GM23338 (cell line): ENCODE measurements at regions not wholly inside any gene's neighbourhood (a gene's known extent, or its start where the extent isn't known, plus 50 kb on each side); places are given as distances from the start of the nearest gene placed in this dataset.

ENCODE experiments used
- ATAC-seq: fragments of 200-7000 bp; cut with Tn5 transposase; 3 replicates; pipeline ENCODE4 v1.9.1; 2020
- DNase-seq: peaks from one replicate; pipeline ENCODE4 v3.0.0-alpha.2; 2015; ENCODE audit warnings: low spot score
- H2AFZ ChIP-seq: fragments of 200-600 bp; sonication (generic); 2 replicates; pipeline ENCODE4 v1.8.0; 2016; ENCODE audit warnings: antibody characterized with exemption, mild to moderate bottlenecking, moderate library complexity
- H3F3A ChIP-seq: fragments of 200-600 bp; sonication (generic); replicated peaks from 2 replicates; pipeline ENCODE4 v1.8.0; 2017; ENCODE audit warnings: antibody characterized with exemption, mixed run types, low read depth
- H3K27ac ChIP-seq: fragments of 200-600 bp; sonication (generic); 2 replicates; pipeline ENCODE4 v1.6.1; 2016; ENCODE audit warnings: low read depth
- H3K27me3 ChIP-seq: fragments of 200-600 bp; sonication (generic); 2 replicates; pipeline ENCODE4 v1.8.0; 2016; ENCODE audit warnings: mild to moderate bottlenecking, mixed run types, moderate library complexity; ENCODE audit not compliant: insufficient read depth
- H3K36me3 ChIP-seq: fragments of 200-600 bp; sonication (generic); 2 replicates; pipeline ENCODE4 v1.8.0; 2016; ENCODE audit warnings: mild to moderate bottlenecking; ENCODE audit not compliant: insufficient read depth
- H3K4me1 ChIP-seq: fragments of 200-600 bp; sonication (generic); 2 replicates; pipeline ENCODE4 v1.8.0; 2016; ENCODE audit warnings: mild to moderate bottlenecking, moderate library complexity; ENCODE audit not compliant: insufficient read depth
- H3K4me2 ChIP-seq: fragments of 200-600 bp; sonication (generic); 2 replicates; pipeline ENCODE4 v1.7.1; 2017; ENCODE audit warnings: mixed run types
- H3K4me3 ChIP-seq: fragments of 200-600 bp; sonication (generic); 2 replicates; pipeline ENCODE4 v1.6.1; 2016; ENCODE audit warnings: mixed run types
- H3K79me2 ChIP-seq: fragments of 200-600 bp; sonication (generic); replicated peaks from 2 replicates; pipeline ENCODE4 v1.8.0; 2017; ENCODE audit warnings: mild to moderate bottlenecking; ENCODE audit not compliant: insufficient read depth
- H3K9me2 ChIP-seq: fragments of 200-600 bp; sonication (generic); 2 replicates; pipeline ENCODE4 v1.8.0; 2017; ENCODE audit not compliant: insufficient read depth
- H4K20me1 ChIP-seq: fragments of 200-600 bp; sonication (generic); replicated peaks from 2 replicates; pipeline ENCODE4 v1.8.0; 2017; ENCODE audit warnings: mild to moderate bottlenecking; ENCODE audit not compliant: insufficient read depth
- H3K27ac Mint-ChIP-seq: 2 replicates; pipeline ENCODE4 v1.8.0; 2020; ENCODE audit warnings: inconsistent platforms, mild to moderate bottlenecking, moderate library complexity, mixed read lengths
- H3K27me3 Mint-ChIP-seq: 3 replicates; pipeline ENCODE4 v1.8.0; 2022; ENCODE audit warnings: low read depth, mild to moderate bottlenecking, moderate library complexity, mixed read lengths, inconsistent platforms; ENCODE audit not compliant: insufficient read depth, poor library complexity
- H3K36me3 Mint-ChIP-seq: 3 replicates; pipeline ENCODE4 v1.8.0; 2021; ENCODE audit warnings: low read depth, mild to moderate bottlenecking, inconsistent platforms, moderate library complexity, mixed read lengths
- H3K4me1 Mint-ChIP-seq: 3 replicates; pipeline ENCODE4 v1.8.0; 2020; ENCODE audit warnings: mild to moderate bottlenecking, inconsistent platforms, mixed read lengths
- H3K4me3 Mint-ChIP-seq: 3 replicates; pipeline ENCODE4 v1.8.0; 2021; ENCODE audit warnings: moderate library complexity, mild to moderate bottlenecking, inconsistent platforms, mixed read lengths
- H3K9me3 Mint-ChIP-seq: 3 replicates; pipeline ENCODE4 v1.8.0; 2020; ENCODE audit warnings: moderate library complexity, mild to moderate bottlenecking, inconsistent platforms, mixed read lengths
- CREB1 ChIP-seq: fragments of 250-450 bp; sonication (Bioruptor Pico); IDR thresholded peaks from 2 replicates; pipeline ENCODE4 v1.5.0; 2020; ENCODE audit warnings: low read depth, mild to moderate bottlenecking, moderate library complexity
- EZH2 ChIP-seq: fragments of 200-600 bp; sonication (generic); IDR thresholded peaks from one replicate; pipeline ENCODE4 v1.8.0; 2017; ENCODE audit warnings: antibody characterized with exemption, mild to moderate bottlenecking, low read depth; ENCODE audit not compliant: unreplicated experiment
- EZH2phosphoT487 ChIP-seq: fragments of 200-600 bp; sonication (generic); IDR thresholded peaks from one replicate; pipeline ENCODE4 v1.8.1; 2018; ENCODE audit warnings: antibody characterized with exemption; ENCODE audit not compliant: unreplicated experiment
- JUNB ChIP-seq: IDR thresholded peaks from one replicate; pipeline ENCODE4 v1.6.1; 2016; ENCODE audit warnings: antibody characterized with exemption; ENCODE audit not compliant: unreplicated experiment
- NANOG ChIP-seq: IDR thresholded peaks from 2 replicates; pipeline ENCODE4 v1.6.1; 2016; ENCODE audit warnings: antibody characterized with exemption, borderline replicate concordance
- POLR2AphosphoS5 ChIP-seq: IDR thresholded peaks from 2 replicates; pipeline ENCODE4 v1.6.1; 2016; ENCODE audit warnings: antibody characterized with exemption, low read depth
- STAT1 ChIP-seq: IDR thresholded peaks from one replicate; pipeline ENCODE4 v1.6.1; 2016; ENCODE audit warnings: antibody characterized with exemption; ENCODE audit not compliant: unreplicated experiment
- ZNF114 ChIP-seq: fragments of 250-450 bp; sonication (Bioruptor Pico); IDR thresholded peaks from 2 replicates; pipeline ENCODE4 v1.5.0; 2020; ENCODE audit warnings: mild to moderate bottlenecking, moderate library complexity
- ZNF331 ChIP-seq: fragments of 250-450 bp; sonication (Bioruptor Pico); IDR thresholded peaks from 2 replicates; pipeline ENCODE4 v1.5.0; 2020; ENCODE audit warnings: low read depth, mild to moderate bottlenecking, moderate library complexity
- TF ChIP-seq, protein P1 (sequence below): IDR thresholded peaks from 2 replicates; pipeline ENCODE4 v1.6.1; 2016; ENCODE audit warnings: antibody characterized with exemption
- TF ChIP-seq, protein P2 (sequence below): IDR thresholded peaks from one replicate; pipeline ENCODE4 v1.6.1; 2018; ENCODE audit warnings: antibody characterized with exemption; ENCODE audit not compliant: unreplicated experiment
- TF ChIP-seq, protein P3 (sequence below): fragments of 250-450 bp; sonication (Bioruptor Pico); IDR thresholded peaks from 2 replicates; pipeline ENCODE4 v1.5.0; 2020; ENCODE audit warnings: mild to moderate bottlenecking, moderate library complexity
- TF ChIP-seq, protein P4 (sequence below), 2 experiments: fragments of 200-600 bp in 1 of 2; sonication (generic) in 1 of 2; conservative IDR thresholded peaks; 2 replicates each; pipeline versions ENCODE4 v1.5.1 to v1.6.1; 2016 to 2017; ENCODE audit warnings: antibody characterized with exemption in 2 of 2, low read depth in 2 of 2, mild to moderate bottlenecking in 2 of 2, moderate library complexity in 1 of 2

DNA sequence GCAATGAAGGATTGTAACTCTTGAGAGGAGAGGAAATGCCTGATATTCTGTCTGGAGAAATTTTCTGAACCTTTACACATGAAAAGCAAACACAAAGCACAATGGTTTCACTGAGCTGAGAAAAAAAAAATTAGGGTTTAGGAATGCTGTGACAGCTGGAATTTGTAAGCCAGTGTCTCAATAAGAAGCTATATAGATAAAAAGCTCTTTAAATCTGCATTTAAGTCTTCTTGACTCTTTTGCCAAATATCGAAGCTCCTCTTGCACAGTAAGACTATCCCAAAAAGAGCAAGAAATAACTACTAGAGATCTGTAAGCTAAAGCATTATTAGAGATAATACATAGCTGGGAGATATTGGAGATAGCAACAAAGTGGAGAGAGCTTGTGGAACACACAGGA, 1334.0 kb upstream of the CITED2 start:
- no peaks in the 10 kb centered on the region for H3F3A ChIP-seq
- H3K4me3 Mint-ChIP-seq = no peak overlapping the region
- no peaks in the 10 kb centered on the region for H4K20me1 ChIP-seq
- no peaks in the 10 kb centered on the region for H3K4me1 ChIP-seq
- no peak overlapping the region; the same call in 1 of the 2 replicates for H2AFZ ChIP-seq
- H3K9me2 ChIP-seq = no peaks in the 10 kb centered on the region; the same call in 1 of the 2 replicates
- peaks cover 14% of the 10 kb centered on the region for H3K9me3 Mint-ChIP-seq
- no peaks in the 10 kb centered on the region for H3K4me1 Mint-ChIP-seq
- H3K4me3 ChIP-seq = no peak overlapping the region
- no peak overlapping the region for H3K4me2 ChIP-seq
- no peak for DNase-seq
- no peak overlapping the region for H3K27ac Mint-ChIP-seq
- no peaks in the 10 kb centered on the region for H3K27me3 Mint-ChIP-seq
- TF ChIP-seq, protein P1, sequence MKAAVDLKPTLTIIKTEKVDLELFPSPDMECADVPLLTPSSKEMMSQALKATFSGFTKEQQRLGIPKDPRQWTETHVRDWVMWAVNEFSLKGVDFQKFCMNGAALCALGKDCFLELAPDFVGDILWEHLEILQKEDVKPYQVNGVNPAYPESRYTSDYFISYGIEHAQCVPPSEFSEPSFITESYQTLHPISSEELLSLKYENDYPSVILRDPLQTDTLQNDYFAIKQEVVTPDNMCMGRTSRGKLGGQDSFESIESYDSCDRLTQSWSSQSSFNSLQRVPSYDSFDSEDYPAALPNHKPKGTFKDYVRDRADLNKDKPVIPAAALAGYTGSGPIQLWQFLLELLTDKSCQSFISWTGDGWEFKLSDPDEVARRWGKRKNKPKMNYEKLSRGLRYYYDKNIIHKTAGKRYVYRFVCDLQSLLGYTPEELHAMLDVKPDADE = no peak
- no peak for TF ChIP-seq ZNF114
- no peak for TF ChIP-seq CREB1 (CRISPR knock-in tag)
- no peak for TF ChIP-seq EZH2phosphoT487
- TF ChIP-seq, protein P2, sequence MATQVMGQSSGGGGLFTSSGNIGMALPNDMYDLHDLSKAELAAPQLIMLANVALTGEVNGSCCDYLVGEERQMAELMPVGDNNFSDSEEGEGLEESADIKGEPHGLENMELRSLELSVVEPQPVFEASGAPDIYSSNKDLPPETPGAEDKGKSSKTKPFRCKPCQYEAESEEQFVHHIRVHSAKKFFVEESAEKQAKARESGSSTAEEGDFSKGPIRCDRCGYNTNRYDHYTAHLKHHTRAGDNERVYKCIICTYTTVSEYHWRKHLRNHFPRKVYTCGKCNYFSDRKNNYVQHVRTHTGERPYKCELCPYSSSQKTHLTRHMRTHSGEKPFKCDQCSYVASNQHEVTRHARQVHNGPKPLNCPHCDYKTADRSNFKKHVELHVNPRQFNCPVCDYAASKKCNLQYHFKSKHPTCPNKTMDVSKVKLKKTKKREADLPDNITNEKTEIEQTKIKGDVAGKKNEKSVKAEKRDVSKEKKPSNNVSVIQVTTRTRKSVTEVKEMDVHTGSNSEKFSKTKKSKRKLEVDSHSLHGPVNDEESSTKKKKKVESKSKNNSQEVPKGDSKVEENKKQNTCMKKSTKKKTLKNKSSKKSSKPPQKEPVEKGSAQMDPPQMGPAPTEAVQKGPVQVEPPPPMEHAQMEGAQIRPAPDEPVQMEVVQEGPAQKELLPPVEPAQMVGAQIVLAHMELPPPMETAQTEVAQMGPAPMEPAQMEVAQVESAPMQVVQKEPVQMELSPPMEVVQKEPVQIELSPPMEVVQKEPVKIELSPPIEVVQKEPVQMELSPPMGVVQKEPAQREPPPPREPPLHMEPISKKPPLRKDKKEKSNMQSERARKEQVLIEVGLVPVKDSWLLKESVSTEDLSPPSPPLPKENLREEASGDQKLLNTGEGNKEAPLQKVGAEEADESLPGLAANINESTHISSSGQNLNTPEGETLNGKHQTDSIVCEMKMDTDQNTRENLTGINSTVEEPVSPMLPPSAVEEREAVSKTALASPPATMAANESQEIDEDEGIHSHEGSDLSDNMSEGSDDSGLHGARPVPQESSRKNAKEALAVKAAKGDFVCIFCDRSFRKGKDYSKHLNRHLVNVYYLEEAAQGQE = no peak
- TF ChIP-seq JUNB = no peak
- TF ChIP-seq STAT1 = no peak
- no peak for TF ChIP-seq ZNF331 (CRISPR knock-in tag)
- TF ChIP-seq, protein P3, sequence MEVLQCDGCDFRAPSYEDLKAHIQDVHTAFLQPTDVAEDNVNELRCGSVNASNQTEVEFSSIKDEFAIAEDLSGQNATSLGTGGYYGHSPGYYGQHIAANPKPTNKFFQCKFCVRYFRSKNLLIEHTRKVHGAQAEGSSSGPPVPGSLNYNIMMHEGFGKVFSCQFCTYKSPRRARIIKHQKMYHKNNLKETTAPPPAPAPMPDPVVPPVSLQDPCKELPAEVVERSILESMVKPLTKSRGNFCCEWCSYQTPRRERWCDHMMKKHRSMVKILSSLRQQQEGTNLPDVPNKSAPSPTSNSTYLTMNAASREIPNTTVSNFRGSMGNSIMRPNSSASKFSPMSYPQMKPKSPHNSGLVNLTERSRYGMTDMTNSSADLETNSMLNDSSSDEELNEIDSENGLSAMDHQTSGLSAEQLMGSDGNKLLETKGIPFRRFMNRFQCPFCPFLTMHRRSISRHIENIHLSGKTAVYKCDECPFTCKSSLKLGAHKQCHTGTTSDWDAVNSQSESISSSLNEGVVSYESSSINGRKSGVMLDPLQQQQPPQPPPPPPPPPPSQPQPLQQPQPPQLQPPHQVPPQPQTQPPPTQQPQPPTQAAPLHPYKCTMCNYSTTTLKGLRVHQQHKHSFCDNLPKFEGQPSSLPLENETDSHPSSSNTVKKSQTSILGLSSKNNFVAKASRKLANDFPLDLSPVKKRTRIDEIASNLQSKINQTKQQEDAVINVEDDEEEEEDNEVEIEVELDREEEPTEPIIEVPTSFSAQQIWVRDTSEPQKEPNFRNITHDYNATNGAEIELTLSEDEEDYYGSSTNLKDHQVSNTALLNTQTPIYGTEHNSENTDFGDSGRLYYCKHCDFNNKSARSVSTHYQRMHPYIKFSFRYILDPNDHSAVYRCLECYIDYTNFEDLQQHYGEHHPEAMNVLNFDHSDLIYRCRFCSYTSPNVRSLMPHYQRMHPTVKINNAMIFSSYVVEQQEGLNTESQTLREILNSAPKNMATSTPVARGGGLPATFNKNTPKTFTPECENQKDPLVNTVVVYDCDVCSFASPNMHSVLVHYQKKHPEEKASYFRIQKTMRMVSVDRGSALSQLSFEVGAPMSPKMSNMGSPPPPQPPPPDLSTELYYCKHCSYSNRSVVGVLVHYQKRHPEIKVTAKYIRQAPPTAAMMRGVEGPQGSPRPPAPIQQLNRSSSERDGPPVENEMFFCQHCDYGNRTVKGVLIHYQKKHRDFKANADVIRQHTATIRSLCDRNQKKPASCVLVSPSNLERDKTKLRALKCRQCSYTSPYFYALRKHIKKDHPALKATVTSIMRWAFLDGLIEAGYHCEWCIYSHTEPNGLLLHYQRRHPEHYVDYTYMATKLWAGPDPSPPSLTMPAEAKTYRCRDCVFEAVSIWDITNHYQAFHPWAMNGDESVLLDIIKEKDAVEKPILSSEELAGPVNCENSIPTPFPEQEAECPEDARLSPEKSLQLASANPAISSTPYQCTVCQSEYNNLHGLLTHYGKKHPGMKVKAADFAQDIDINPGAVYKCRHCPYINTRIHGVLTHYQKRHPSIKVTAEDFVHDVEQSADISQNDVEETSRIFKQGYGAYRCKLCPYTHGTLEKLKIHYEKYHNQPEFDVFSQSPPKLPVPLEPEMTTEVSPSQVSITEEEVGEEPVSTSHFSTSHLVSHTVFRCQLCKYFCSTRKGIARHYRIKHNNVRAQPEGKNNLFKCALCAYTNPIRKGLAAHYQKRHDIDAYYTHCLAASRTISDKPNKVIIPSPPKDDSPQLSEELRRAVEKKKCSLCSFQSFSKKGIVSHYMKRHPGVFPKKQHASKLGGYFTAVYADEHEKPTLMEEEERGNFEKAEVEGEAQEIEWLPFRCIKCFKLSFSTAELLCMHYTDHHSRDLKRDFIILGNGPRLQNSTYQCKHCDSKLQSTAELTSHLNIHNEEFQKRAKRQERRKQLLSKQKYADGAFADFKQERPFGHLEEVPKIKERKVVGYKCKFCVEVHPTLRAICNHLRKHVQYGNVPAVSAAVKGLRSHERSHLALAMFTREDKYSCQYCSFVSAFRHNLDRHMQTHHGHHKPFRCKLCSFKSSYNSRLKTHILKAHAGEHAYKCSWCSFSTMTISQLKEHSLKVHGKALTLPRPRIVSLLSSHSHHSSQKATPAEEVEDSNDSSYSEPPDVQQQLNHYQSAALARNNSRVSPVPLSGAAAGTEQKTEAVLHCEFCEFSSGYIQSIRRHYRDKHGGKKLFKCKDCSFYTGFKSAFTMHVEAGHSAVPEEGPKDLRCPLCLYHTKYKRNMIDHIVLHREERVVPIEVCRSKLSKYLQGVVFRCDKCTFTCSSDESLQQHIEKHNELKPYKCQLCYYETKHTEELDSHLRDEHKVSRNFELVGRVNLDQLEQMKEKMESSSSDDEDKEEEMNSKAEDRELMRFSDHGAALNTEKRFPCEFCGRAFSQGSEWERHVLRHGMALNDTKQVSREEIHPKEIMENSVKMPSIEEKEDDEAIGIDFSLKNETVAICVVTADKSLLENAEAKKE = no peak
- no peak for TF ChIP-seq POLR2AphosphoS5
- TF ChIP-seq NANOG = no peak
- no peak for TF ChIP-seq EZH2
- TF ChIP-seq, protein P4, sequence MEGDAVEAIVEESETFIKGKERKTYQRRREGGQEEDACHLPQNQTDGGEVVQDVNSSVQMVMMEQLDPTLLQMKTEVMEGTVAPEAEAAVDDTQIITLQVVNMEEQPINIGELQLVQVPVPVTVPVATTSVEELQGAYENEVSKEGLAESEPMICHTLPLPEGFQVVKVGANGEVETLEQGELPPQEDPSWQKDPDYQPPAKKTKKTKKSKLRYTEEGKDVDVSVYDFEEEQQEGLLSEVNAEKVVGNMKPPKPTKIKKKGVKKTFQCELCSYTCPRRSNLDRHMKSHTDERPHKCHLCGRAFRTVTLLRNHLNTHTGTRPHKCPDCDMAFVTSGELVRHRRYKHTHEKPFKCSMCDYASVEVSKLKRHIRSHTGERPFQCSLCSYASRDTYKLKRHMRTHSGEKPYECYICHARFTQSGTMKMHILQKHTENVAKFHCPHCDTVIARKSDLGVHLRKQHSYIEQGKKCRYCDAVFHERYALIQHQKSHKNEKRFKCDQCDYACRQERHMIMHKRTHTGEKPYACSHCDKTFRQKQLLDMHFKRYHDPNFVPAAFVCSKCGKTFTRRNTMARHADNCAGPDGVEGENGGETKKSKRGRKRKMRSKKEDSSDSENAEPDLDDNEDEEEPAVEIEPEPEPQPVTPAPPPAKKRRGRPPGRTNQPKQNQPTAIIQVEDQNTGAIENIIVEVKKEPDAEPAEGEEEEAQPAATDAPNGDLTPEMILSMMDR (conservative IDR thresholded peaks at IDR 0.05; ENCODE audit: low read depth in 2 of 2) = no peak
- no peak for ATAC-seq
- H3K27ac ChIP-seq = no peak overlapping the region
- no peaks in the 10 kb centered on the region for H3K36me3 ChIP-seq
- no peaks in the 10 kb centered on the region for H3K27me3 ChIP-seq
- H3K36me3 Mint-ChIP-seq = peaks cover 8% of the 10 kb centered on the region; the same call in 2 of the 3 replicates
- no peaks in the 10 kb centered on the region for H3K79me2 ChIP-seq
